ENCODE measurements at regions not wholly inside any gene's neighbourhood (a gene's known extent, or its start where the extent isn't known, plus 50 kb on each side); places are given as distances from the start of the nearest gene placed in this dataset.

GRCh38 chr12:3976351-3976938 is 103.2 kb upstream of the PARP11 start:
- TF ChIP-seq CTCF (IDR thresholded peaks at IDR 0.05 in 2 of 3, conservative IDR thresholded peaks at IDR 0.05 in 1 of 3; ENCODE audit: borderline replicate concordance in 1 of 3, insufficient read depth in 1 of 3, low read depth in 2 of 3, low read length in 2 of 3) (no peak), POLR2A (IDR thresholded peaks at IDR 0.05; ENCODE audit: borderline replicate concordance, extremely low read depth, insufficient read depth, insufficient read length) (no peak), ZFX (IDR thresholded peaks at IDR 0.05) (no peak), CEBPB (IDR thresholded peaks at IDR 0.05; ENCODE audit: low read depth) (no peak), POLR2AphosphoS5 (IDR thresholded peaks at IDR 0.05; ENCODE audit: low read depth, low read length) (no peak), ELF1 (IDR thresholded peaks at IDR 0.05; ENCODE audit: borderline replicate concordance, low read depth) (no peak), ZNF274 (IDR thresholded peaks at IDR 0.05; ENCODE audit: low read depth, low read length) (no peak), REST (IDR thresholded peaks at IDR 0.05; ENCODE audit: low read depth) (no peak)

Measured in HCT116 (cell line).